SW480 (cell line): ENCODE measurements at regions not wholly inside any gene's neighbourhood (a gene's known extent, or its start where the extent isn't known, plus 50 kb on each side); places are given as distances from the start of the nearest gene placed in this dataset.
"Not testable (repeated sequence)": the region's sequence is repeated elsewhere in the genome, so short reads cannot be mapped to it uniquely, and the experiment has no call there.

Experiments
- DNase-seq: peaks from one replicate; pipeline ENCODE4 v3.0.0-alpha.2; 2016; ENCODE audit warnings: low spot score

- DNase-seq = no peak
These were observed 50.2 kb upstream of the DACT2 start for GRCh38 chr6:168369786-168370185.

- DNase-seq = peak; percentile 22
These were observed 50.9 kb upstream of the DACT2 start for GRCh38 chr6:168370310-168370991.

GRCh38 chr6:168371185-168371584 lies 51.6 kb upstream of the DACT2 start:
- DNase-seq = no peak

- DNase-seq = no peak
These were observed 52.0 kb upstream of the DACT2 start for GRCh38 chr6:168371618-168371980.

- DNase-seq = no peak
These were observed 52.6 kb upstream of the DACT2 start for GRCh38 chr6:168371981-168372711.

GRCh38 chr6:168372889-168373288 lies 53.3 kb upstream of the DACT2 start:
- no peak for DNase-seq

- no peak for DNase-seq
These were observed 53.8 kb upstream of the DACT2 start for GRCh38 chr6:168373389-168373788.

GRCh38 chr6:168374051-168374502 lies 54.5 kb upstream of the DACT2 start:
- no peak for DNase-seq

GRCh38 chr6:168374541-168375071 lies 55.0 kb upstream of the DACT2 start:
- no peak for DNase-seq

- no peak for DNase-seq
These were observed 56.5 kb upstream of the DACT2 start for GRCh38 chr6:168376120-168376519.

GRCh38 chr6:168376811-168377483 lies 57.4 kb upstream of the DACT2 start:
- no peak for DNase-seq

GRCh38 chr6:168377484-168377855 lies 57.9 kb upstream of the DACT2 start:
- DNase-seq = no peak

GRCh38 chr6:168377856-168378832 lies 58.6 kb upstream of the DACT2 start:
- no peak for DNase-seq

- not testable (repeated sequence) for DNase-seq
These were observed 60.0 kb upstream of the DACT2 start for GRCh38 chr6:168379579-168379978.

- not testable (repeated sequence) for DNase-seq
These were observed 60.6 kb upstream of the SMOC2 start for GRCh38 chr6:168380166-168380955.

GRCh38 chr6:168380956-168381605 lies 59.9 kb upstream of the SMOC2 start:
- peak; percentile 29 for DNase-seq

- no peak for DNase-seq
These were observed 59.1 kb upstream of the SMOC2 start for GRCh38 chr6:168381726-168382458.

- DNase-seq = no peak
These were observed 57.7 kb upstream of the SMOC2 start for GRCh38 chr6:168383062-168383854.
